ENCODE measurements at regions not wholly inside any gene's neighbourhood (a gene's known extent, or its start where the extent isn't known, plus 50 kb on each side); places are given as distances from the start of the nearest gene placed in this dataset.

DNA sequence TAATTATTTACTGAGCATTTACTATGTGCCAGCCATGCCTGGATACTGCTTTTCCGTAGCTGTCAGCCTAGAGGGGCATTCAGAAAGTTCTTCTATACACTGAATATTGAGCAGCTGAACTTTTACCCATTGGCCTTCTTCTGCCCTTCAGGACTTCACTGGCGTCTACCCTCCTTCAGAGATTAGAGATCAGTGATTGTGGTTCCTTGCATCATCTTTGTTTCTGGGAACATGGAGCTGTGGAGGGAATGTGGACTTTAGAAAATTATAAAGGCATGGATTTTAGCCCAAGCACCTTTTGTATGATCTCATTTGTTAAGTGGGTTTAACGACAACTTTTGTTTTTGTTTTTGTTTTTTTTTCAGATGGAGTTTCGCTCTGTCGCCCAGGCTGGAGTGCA lies 58.7 kb upstream of the POU3F1 start:
- no peak for DNase-seq (ENCODE audit: low read depth)
- H3K4me3 ChIP-seq (ENCODE audit: low read depth, low read length): no peak overlapping the region

DNA sequence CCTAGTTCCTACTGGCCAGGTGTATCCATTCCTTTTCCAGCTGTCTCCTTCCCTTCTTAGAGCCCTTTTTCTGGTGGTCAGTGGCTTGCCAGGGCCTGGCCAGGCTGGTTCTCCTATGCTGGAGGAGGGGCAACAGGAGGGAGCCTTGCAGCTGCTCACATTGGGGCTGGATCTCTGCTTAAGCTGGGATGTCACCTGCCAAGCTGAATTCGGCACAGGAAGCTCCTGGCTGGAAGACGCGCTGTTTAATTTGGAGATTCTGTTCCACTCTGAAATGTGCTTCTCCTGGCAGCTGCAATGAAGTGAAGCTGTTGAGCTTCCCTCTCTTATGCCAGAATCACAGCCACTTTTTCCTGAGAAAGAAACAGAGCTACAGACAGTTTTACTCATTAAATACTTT lies 56.0 kb upstream of the POU3F1 start:
- no peak for DNase-seq (ENCODE audit: low read depth)
- H3K4me3 ChIP-seq (ENCODE audit: low read depth, low read length): no peak overlapping the region

DNA sequence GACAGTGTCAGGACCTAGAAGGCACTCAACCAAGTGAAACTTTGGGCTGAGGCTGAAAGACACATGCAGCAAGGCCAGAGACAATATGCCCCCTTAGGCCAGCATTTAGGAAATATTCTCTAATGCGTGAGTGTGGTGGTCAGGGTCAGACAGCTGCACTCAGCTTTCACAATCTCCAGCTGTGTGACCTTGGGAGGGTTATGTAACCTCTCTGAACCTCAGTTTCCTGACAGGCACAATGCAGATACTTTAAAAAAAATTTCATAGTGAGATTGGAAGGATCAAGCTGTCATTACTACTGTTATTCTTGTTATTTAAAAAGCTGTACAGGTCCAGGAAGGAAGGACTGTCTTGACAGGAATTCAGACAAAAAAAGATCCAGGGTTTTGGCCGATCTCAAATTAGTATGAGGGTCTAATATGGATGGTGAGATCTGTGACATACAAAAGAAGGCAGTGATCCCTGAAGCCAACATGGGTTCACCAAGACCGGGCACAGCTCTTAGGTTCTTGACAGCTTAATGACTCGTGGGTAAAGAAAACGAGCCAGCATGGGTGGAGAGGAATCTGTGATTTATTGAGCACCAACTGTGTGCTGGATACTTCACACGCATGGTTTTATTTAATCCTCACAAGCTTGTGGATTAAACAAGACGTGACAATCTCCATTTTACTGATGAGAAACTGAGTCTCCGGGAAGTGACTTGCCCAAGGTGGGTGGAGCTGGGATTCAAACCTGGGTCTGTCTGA lies 54.6 kb upstream of the POU3F1 start:
- H3K4me3 ChIP-seq (ENCODE audit: low read depth, low read length): no peak overlapping the region
- no peak for DNase-seq (ENCODE audit: low read depth)

DNA sequence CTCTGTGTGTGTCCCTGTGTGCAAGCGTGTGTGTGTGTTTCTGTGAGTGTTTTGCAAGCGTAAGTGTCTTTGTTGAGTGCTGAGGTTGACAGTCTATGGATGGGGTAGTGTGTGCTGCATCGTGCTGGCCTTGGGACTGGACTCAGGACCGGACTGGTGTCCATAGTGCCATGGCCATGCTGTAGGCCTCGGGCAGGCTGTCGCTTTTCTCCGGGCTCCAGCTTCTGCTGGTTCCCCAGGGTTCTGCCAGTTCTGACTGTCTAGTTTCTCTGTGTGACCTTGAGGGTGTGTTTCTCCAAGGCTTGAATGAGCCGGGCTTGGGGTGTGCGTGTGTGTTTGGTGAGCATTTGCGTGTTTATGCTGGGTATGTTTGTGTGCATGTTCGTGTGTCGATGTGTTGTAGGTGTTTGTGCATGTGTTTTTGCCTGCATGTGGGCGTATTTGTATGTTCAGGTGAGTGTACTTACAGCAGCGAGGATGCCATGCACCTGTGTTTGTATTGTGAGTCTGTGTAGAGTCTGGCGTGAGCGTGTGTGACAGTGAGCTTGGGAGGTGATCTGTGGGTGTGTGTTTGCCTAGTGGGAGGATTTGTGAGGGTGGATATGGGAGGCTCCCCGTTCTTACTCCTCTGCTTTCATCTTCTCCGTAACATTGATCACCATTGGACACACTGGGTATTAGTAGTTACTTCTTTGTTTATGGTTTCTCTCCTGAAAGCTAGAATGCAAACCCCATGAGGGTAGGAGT lies 51.7 kb upstream of the POU3F1 start:
- no peak for DNase-seq (ENCODE audit: low read depth)
- H3K4me3 ChIP-seq (ENCODE audit: low read depth, low read length): no peak overlapping the region

DNA sequence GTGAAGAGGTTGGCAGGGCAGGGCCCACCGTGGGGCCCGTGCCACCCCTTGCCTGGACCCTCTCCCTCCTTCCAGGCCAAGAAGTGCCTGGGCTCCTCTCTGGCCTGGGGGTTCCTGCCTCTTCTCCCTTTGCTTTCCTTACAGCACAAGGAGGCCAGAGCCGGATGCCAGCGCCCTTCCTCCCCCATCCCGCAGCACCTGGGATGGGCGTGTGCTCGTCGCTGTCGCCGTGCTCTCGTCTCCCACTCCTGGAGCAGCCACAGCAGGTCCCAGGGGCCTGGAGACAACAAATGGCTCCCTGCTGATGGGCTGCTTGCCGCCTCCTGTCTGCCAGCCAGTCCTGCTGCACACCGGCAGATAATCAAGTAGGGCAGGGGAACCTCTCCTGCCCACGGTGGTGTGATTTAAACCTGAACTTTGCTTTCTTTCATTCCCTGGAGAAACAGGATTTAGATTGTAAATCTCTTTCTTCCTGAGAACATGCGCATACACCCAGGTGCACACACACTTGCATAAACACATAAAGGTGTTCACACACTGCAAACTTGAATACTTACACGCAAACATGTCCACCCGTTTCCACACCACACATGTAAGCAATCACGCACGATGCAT lies 50.8 kb upstream of the POU3F1 start:
- no peak for DNase-seq (ENCODE audit: low read depth)
- no peak overlapping the region for H3K4me3 ChIP-seq (ENCODE audit: low read depth, low read length)

All from skeletal muscle cell (primary cell).